Motor neuron (in vitro differentiated cells): ENCODE measurements at regions not wholly inside any gene's neighbourhood (a gene's known extent, or its start where the extent isn't known, plus 50 kb on each side); places are given as distances from the start of the nearest gene placed in this dataset.

Experiments used
- ATAC-seq, 8 experiments: fragments of 200-7000 bp; cut with Tn5 transposase; replicated peaks in 6 of 8; 2 replicates each; pipeline ENCODE4 v1.8.0; 2021; ENCODE audit warnings: mild to moderate bottlenecking in 8 of 8, moderate library complexity in 8 of 8
- H3K27ac ChIP-seq, 2 donors: fragments of 250-450 bp; sonication (Bioruptor Pico); 2 replicates each; pipeline ENCODE4 v1.9.0; 2021; ENCODE audit warnings: antibody characterized with exemption in 2 of 2, mild to moderate bottlenecking in 2 of 2, moderate library complexity in 1 of 2
- H3K4me1 ChIP-seq, 2 donors: fragments of 250-450 bp; sonication (Bioruptor Pico); replicated peaks in 1 of 2; 2 replicates each; pipeline ENCODE4 v1.6.1; 2021; ENCODE audit warnings: antibody characterized with exemption in 2 of 2, mild to moderate bottlenecking in 2 of 2, moderate library complexity in 1 of 2
- H3K4me3 ChIP-seq, 5 donors: fragments of 250-450 bp; sonication (Bioruptor Pico); 2 replicates each; pipeline ENCODE4 v1.9.0; 2021; ENCODE audit warnings: antibody characterized with exemption in 5 of 5, mild to moderate bottlenecking in 5 of 5, moderate library complexity in 4 of 5
- WGBS, 10 experiments: fragments of 450-650 bp; shearing (Covaris generic); methylation state at CpG; one replicate each; pipeline ENCODE4 v1.0.0; 2022; 5-methylcytosine and 5-hydroxymethylcytosine counted together
- in situ Hi-C, 9 experiments: fragments of 400-800 bp; cut with MboI; loops; one replicate each; pipeline ENCODE4 v1.15.0; 2021; ENCODE audit warnings: low sequenced_read_pairs in 9 of 9, low pct_unique_long_range_greater_than_20kb in 2 of 9; ENCODE audit not compliant: unreplicated experiment in 9 of 9

- no peak for ATAC-seq
- Histone ChIP-seq H3K27ac (no peak overlapping the region), H3K4me3 (no peak overlapping the region), H3K4me1 (peaks cover 2 to 16% of the 10 kb centered on the region in 2 donors)
- WGBS, 10 experiments = 0 to 90% (median 86%) methylated on average over 1 of the region's 1 CpG; no CpG with 5 or more reads in 5 of the 10 experiments
- in situ Hi-C loops = no loop called here
These were observed 115.1 kb upstream of the NCK2 start for GRCh38 chr2:105629634-105630033.

GRCh38 chr2:105627534-105627933 is 117.2 kb upstream of the NCK2 start:
- Histone ChIP-seq H3K4me1 (peaks cover 2 to 16% of the 10 kb centered on the region in 2 donors), H3K4me3 (no peak overlapping the region), H3K27ac (no peak overlapping the region)
- in situ Hi-C loops = no loop called here
- WGBS, 10 experiments = 60 to 93% (median 75%) methylated on average over 1 to 2 of the region's 3 CpGs; no CpG with 5 or more reads in 7 of the 10 experiments
- peak in 3 of 8 experiments; percentile 25 to 89 (median 28) for ATAC-seq

- WGBS, 10 experiments = 10 to 100% (median 80%) methylated on average over 1 to 3 of the region's 3 CpGs; no CpG with 5 or more reads in 1 of the 10 experiments
- H3K27ac ChIP-seq = no peak overlapping the region
- ATAC-seq = no peak
These were observed 117.8 kb upstream of the NCK2 start for GRCh38 chr2:105626966-105627340.

GRCh38 chr2:105626212-105626965 is 118.3 kb upstream of the NCK2 start:
- Histone ChIP-seq H3K4me1 (peaks cover 2 to 7% of the 10 kb centered on the region in 2 donors), H3K4me3 (no peak overlapping the region), H3K27ac (no peak overlapping the region)
- WGBS, 10 experiments = 15 to 81% (median 56%) methylated on average over 1 to 6 of the region's 7 CpGs; no CpG with 5 or more reads in 1 of the 10 experiments
- in situ Hi-C loops = no loop called here
- ATAC-seq = peak in 5 of 8 experiments; percentile 35 to 63 (median 51)

More at GRCh38 chr2:105626966-105627340, 117.8 kb upstream of the NCK2 start:
- H3K4me1 ChIP-seq = peaks cover 2 to 10% of the 10 kb centered on the region in 2 donors
- no peak overlapping the region for H3K4me3 ChIP-seq
- in situ Hi-C loops = no loop called here

GRCh38 chr2:105625632-105626031 is 119.1 kb upstream of the NCK2 start:
- Histone ChIP-seq H3K27ac (no peak overlapping the region), H3K4me1 (peaks cover 2 to 9% of the 10 kb centered on the region in 2 donors), H3K4me3 (no peak overlapping the region)
- no peak for ATAC-seq
- in situ Hi-C loops = no loop called here
- 37 to 100% (median 80%) methylated on average over 1 to 6 of the region's 11 CpGs; no CpG with 5 or more reads in 3 of the 10 experiments for WGBS, 10 experiments

- WGBS, 10 experiments = 47 to 80% (median 73%) methylated on average over 2 to 6 of the region's 7 CpGs; no CpG with 5 or more reads in 6 of the 10 experiments
- Histone ChIP-seq H3K27ac (no peak overlapping the region), H3K4me3 (no peak overlapping the region), H3K4me1 (peaks cover 0 to 11% of the 10 kb centered on the region in 2 donors)
- in situ Hi-C loops = no loop called here
- ATAC-seq = peak in 1 of 8 experiments; percentile 31
These were observed 123.7 kb upstream of the NCK2 start for GRCh38 chr2:105621038-105621437.

GRCh38 chr2:105618351-105618659 is 126.4 kb upstream of the NCK2 start:
- WGBS, 10 experiments = 20 to 86% (median 61%) methylated on average over 2 to 4 of the region's 4 CpGs; no CpG with 5 or more reads in 3 of the 10 experiments
- peaks cover 0 to 11% of the 10 kb centered on the region in 2 donors for H3K4me1 ChIP-seq
- H3K4me3 ChIP-seq = no peak overlapping the region
- in situ Hi-C loops = no loop called here
- ATAC-seq = no peak
- no peak overlapping the region for H3K27ac ChIP-seq

- ATAC-seq = peak in 4 of 8 experiments; percentile 10 to 97 (median 51)
- 20 to 94% (median 80%) methylated on average over 1 to 5 of the region's 12 CpGs; no CpG with 5 or more reads in 1 of the 10 experiments for WGBS, 10 experiments
- H3K27ac ChIP-seq = no peak overlapping the region
These were observed 126.9 kb upstream of the NCK2 start for GRCh38 chr2:105617631-105618350.

GRCh38 chr2:105615305-105615704 is 129.4 kb upstream of the NCK2 start:
- H3K27ac ChIP-seq = no peak overlapping the region
- no peak for ATAC-seq
- in situ Hi-C loops = no loop called here

More at GRCh38 chr2:105617631-105618350, 126.9 kb upstream of the NCK2 start:
- in situ Hi-C loops = no loop called here
- H3K4me3 ChIP-seq = no peak overlapping the region
- H3K4me1 ChIP-seq = peaks cover 0 to 11% of the 10 kb centered on the region in 2 donors

GRCh38 chr2:105611811-105612424 is 132.8 kb upstream of the NCK2 start:
- H3K27ac ChIP-seq = no peak overlapping the region

More at GRCh38 chr2:105615305-105615704, 129.4 kb upstream of the NCK2 start:
- Histone ChIP-seq H3K4me3 (no peak overlapping the region), H3K4me1 (peaks cover 0 to 8% of the 10 kb centered on the region in 2 donors)
- WGBS, 10 experiments = 62 to 100% (median 87%) methylated on average over 1 to 8 of the region's 8 CpGs

GRCh38 chr2:105611333-105611637 is 133.4 kb upstream of the NCK2 start:
- ATAC-seq = no peak
- Histone ChIP-seq H3K27ac (no peak overlapping the region), H3K4me1 (peaks cover 0 to 9% of the 10 kb centered on the region in 2 donors), H3K4me3 (no peak overlapping the region)
- 63 to 100% (median 86%) methylated on average over 1 to 2 of the region's 2 CpGs; no CpG with 5 or more reads in 4 of the 10 experiments for WGBS, 10 experiments
- in situ Hi-C loops = no loop called here

More at GRCh38 chr2:105611811-105612424, 132.8 kb upstream of the NCK2 start:
- H3K4me3 ChIP-seq = no peak overlapping the region
- H3K4me1 ChIP-seq = peaks cover 0 to 9% of the 10 kb centered on the region in 2 donors
- ATAC-seq = no peak
- in situ Hi-C loops = no loop called here
- WGBS, 10 experiments = 37 to 100% (median 89%) methylated on average over 1 to 5 of the region's 6 CpGs; no CpG with 5 or more reads in 3 of the 10 experiments

- Histone ChIP-seq H3K27ac (no peak overlapping the region), H3K4me1 (peaks cover 0 to 9% of the 10 kb centered on the region in 2 donors), H3K4me3 (no peak overlapping the region)
- ATAC-seq = peak in 3 of 8 experiments; percentile 40 to 89 (median 42)
- in situ Hi-C loops = no loop called here
- 60 to 100% (median 86%) methylated on average over 1 to 9 of the region's 16 CpGs for WGBS, 10 experiments
These were observed 134.0 kb upstream of the NCK2 start for GRCh38 chr2:105610576-105611332.
